ENCODE measurements at regions not wholly inside any gene's neighbourhood (a gene's known extent, or its start where the extent isn't known, plus 50 kb on each side); places are given as distances from the start of the nearest gene placed in this dataset.
"Not testable (repeated sequence)": the region's sequence is repeated elsewhere in the genome, so short reads cannot be mapped to it uniquely, and the experiment has no call there.

DNA sequence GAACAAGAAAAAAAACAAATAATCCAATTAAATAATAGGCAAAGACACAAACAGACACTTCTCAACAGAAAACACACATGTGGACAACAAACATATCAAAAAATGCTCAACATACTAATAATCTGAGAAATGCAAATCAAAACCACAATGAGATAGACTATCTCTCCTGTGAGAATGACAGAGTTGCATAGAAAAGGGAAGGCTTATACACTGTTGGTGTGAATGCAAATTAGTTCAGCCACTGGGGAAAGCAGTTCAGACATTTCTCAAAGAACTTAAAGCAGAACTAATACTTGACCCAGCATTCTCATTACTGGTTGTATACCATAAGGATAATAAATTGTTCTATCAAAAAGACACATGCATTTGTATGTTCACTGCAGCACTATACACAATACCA is 637.8 kb upstream of the LUZP2 start:
- Histone ChIP-seq H3K4me3 (ENCODE audit: low read length) (no peak overlapping the region), H3K9me3 (replicated peaks; ENCODE audit: low read length) (no peaks in the 10 kb centered on the region), H3K36me3 (ENCODE audit: insufficient read depth, low read length) (no peaks in the 10 kb centered on the region), H3K9ac (ENCODE audit: low read depth, low read length) (no peak overlapping the region), H3K4me1 (ENCODE audit: control insufficient read depth, insufficient read depth, low read length) (peaks cover 6% of the 10 kb centered on the region), H3K27me3 (ENCODE audit: control insufficient read depth, insufficient read depth, low read length) (no peaks in the 10 kb centered on the region), H3K4me2 (ENCODE audit: low read length) (no peak overlapping the region)

DNA sequence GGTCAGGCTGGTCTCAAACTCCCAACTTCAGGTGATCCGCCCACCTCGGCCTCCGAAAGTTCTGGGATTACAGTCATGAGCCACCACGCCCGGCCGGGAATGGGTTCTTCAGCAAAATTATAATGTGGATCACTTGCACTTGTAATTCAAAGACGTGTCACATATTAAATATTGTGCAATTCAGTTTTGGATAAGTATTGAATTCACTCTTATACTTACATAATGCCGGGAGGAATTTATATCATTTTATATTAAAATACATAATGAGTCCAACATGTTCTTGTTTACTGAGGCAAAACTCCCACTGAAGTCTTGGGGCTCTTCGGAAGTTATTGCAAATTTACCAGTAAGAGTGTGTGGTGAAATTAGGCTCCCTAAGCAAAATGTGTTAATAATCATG is 635.2 kb upstream of the LUZP2 start:
- H3K4me2 ChIP-seq (ENCODE audit: low read length), result no peak overlapping the region
- no peak overlapping the region for H3K9ac ChIP-seq (ENCODE audit: low read depth, low read length)
- no peaks in the 10 kb centered on the region for H3K27me3 ChIP-seq (ENCODE audit: control insufficient read depth, insufficient read depth, low read length)
- H3K36me3 ChIP-seq (ENCODE audit: insufficient read depth, low read length), result no peaks in the 10 kb centered on the region
- no peaks in the 10 kb centered on the region for H3K9me3 ChIP-seq (replicated peaks; ENCODE audit: low read length)
- H3K4me1 ChIP-seq (ENCODE audit: control insufficient read depth, insufficient read depth, low read length), result peaks cover 3% of the 10 kb centered on the region
- no peak overlapping the region for H3K4me3 ChIP-seq (ENCODE audit: low read length)

DNA sequence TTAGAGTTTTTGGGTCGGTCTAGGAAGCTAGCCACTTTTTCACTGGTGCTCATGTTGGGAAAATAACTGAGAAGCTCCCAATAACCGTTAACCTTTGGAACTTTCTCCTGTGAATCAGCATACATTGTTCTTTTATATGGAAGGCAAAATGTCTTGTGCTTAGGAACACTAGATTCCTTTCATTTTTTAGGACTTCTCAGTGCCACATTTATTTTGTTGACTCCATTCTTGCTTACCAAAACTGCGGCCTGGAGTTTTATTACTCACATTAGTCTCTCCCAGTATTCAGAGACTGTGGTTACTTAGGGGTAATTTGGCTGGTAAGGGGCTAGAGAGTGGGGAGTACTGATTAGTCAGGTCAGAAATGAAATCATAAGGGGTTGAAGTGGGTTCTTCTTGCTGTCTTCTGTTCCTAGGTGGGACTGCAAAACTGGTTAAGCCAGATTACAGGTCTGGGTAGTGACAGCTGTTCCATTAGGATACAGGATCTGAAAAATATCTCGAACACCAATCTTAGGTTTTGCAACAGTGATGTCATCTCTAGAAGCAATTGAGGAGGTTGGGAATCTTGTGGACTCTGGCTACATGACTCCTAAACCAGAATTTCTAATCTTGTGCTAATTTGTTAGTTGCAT is 631.4 kb upstream of the LUZP2 start:
- no peaks in the 10 kb centered on the region for H3K9me3 ChIP-seq (replicated peaks; ENCODE audit: low read length)
- no peak overlapping the region for H3K4me2 ChIP-seq (ENCODE audit: low read length)
- no peak overlapping the region for H3K9ac ChIP-seq (ENCODE audit: low read depth, low read length)
- H3K4me3 ChIP-seq (ENCODE audit: low read length), result no peak overlapping the region
- no peaks in the 10 kb centered on the region for H3K27me3 ChIP-seq (ENCODE audit: control insufficient read depth, insufficient read depth, low read length)
- no peaks in the 10 kb centered on the region for H3K4me1 ChIP-seq (ENCODE audit: control insufficient read depth, insufficient read depth, low read length)
- no peaks in the 10 kb centered on the region for H3K36me3 ChIP-seq (ENCODE audit: insufficient read depth, low read length)

DNA sequence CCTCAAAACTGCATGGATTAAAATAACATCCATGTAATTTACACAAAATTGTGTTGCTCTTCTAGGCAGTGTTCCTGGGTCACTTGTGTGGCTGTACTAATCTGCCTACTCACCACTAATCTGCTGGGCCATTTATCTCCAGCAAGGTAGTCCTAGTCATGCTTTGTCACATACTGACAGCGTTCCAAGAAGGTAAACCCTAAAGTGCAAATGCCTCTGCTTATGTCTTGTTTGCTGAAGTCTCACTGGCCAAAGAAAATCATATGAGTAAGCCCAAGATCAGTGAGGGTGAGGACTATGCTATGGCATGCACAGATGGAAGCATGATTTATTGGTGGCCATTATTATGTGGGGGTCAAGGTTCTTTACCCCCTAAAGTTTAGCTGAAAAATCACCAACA is 630.2 kb upstream of the LUZP2 start:
- Histone ChIP-seq H3K9ac (ENCODE audit: low read depth, low read length) (no peak overlapping the region), H3K4me2 (ENCODE audit: low read length) (no peak overlapping the region), H3K27me3 (ENCODE audit: control insufficient read depth, insufficient read depth, low read length) (no peaks in the 10 kb centered on the region), H3K9me3 (replicated peaks; ENCODE audit: low read length) (no peaks in the 10 kb centered on the region), H3K36me3 (ENCODE audit: insufficient read depth, low read length) (no peaks in the 10 kb centered on the region), H3K4me3 (ENCODE audit: low read length) (no peak overlapping the region), H3K4me1 (ENCODE audit: control insufficient read depth, insufficient read depth, low read length) (no peaks in the 10 kb centered on the region)

DNA sequence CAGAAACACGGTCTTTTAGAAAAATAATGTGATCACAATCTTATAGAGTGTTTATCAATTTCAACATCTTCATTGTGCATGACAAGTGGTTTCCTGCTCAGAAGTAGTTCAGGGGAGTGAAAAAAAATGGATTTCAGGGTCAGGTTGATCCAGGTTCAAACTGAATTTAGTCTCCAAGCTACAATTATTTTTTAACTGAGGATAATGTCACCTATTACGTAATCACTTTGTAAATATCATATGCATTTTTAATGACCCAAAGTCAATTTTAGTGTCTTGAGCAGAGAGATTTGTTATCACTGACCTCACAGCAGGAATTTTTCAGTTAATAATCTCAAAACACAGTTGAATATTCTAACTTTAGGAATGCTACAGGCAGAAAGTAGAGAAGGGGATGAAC is 627.2 kb upstream of the LUZP2 start:
- Histone ChIP-seq H3K4me1 (ENCODE audit: control insufficient read depth, insufficient read depth, low read length) (no peaks in the 10 kb centered on the region), H3K9me3 (replicated peaks; ENCODE audit: low read length) (no peaks in the 10 kb centered on the region), H3K36me3 (ENCODE audit: insufficient read depth, low read length) (no peaks in the 10 kb centered on the region), H3K4me3 (ENCODE audit: low read length) (no peak overlapping the region), H3K4me2 (ENCODE audit: low read length) (no peak overlapping the region), H3K27me3 (ENCODE audit: control insufficient read depth, insufficient read depth, low read length) (no peaks in the 10 kb centered on the region), H3K9ac (ENCODE audit: low read depth, low read length) (no peak overlapping the region)

DNA sequence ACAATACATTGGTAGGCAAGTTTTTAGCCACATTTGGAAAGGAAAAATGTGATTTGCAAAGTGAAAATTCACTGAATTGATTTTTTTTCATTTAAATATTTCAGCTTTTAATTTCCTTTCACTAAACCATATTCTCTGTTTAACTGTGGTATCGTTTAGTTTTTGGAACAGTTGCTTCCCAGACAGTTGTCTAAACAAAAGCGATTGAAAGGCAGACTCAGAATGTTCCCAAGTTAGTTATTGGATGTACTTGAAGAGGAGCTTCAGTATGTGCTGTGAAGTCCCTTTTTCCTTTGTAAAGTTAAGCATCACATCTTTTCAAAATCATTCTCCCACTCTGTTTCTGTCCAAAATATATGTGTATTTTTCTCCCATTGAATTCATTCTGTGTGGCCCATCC is 623.4 kb upstream of the LUZP2 start:
- H3K4me2 ChIP-seq (ENCODE audit: low read length), result no peak overlapping the region
- no peak overlapping the region for H3K4me3 ChIP-seq (ENCODE audit: low read length)
- H3K4me1 ChIP-seq (ENCODE audit: control insufficient read depth, insufficient read depth, low read length), result no peaks in the 10 kb centered on the region
- no peaks in the 10 kb centered on the region for H3K36me3 ChIP-seq (ENCODE audit: insufficient read depth, low read length)
- no peaks in the 10 kb centered on the region for H3K9me3 ChIP-seq (replicated peaks; ENCODE audit: low read length)
- no peak overlapping the region for H3K9ac ChIP-seq (ENCODE audit: low read depth, low read length)
- H3K27me3 ChIP-seq (ENCODE audit: control insufficient read depth, insufficient read depth, low read length), result no peaks in the 10 kb centered on the region

DNA sequence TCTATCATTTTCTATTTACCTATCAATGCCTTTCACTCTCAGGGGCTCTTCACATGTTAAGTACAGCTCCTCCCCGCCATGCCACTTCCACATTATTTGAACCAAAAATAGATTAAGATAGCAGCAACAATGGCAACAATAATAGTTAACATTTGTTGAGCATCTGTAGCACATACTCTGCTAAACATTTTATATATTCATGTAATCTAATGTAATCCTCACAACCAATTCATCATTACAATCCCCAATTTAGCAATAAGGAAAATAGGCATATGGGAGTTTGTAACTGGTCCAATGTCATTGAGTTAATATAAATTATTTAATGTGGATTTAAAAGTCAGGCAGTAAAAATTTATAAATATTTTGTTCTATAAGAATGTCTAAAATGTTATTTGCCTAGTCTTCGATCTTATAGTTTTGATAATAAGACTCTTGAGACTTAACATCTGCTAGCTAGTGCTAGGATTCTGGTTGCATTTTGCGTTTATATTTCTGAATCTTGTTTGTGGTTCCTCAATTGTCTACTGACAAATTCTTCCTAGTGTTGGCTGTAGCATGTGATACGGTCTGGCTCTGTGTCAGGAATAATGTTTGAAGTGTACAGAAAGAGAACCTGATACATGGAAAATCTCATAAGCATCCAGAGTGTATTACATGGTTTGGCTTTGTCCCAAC is 621.5 kb upstream of the LUZP2 start:
- Histone ChIP-seq H3K27me3 (ENCODE audit: control insufficient read depth, insufficient read depth, low read length) (no peaks in the 10 kb centered on the region), H3K4me3 (ENCODE audit: low read length) (no peak overlapping the region)

DNA sequence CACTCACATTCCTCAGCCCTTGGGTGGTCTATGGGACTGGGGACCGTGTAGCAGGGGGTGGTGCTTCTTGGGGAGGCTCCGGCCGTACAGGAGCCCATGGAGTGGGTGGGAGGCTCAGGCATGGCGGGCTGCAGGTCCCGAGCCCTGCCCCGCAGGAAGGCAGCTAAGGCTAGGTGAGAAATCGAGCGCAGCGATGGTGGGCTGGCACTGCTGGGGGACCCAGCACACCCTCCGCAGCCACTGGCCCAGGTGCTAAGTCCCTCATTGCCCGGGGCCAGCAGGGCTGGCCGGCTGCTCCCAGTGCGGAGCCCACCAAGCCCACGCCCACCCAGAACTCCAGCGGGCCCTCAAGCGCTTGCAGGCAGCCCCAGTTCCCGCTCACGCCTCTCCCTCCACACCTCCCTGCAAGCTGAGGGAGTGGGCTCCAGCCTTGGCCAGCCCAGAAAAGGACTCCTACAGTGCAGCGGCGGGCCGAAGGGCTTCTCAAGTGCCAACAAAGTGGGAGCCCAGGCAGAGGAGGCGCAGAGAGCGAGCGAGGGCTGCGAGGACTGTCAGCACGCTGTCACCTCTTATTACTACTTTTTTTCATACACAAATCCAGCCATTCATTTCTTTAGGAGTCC is 613.3 kb upstream of the LUZP2 start:
- H3K4me2 ChIP-seq (ENCODE audit: low read length); H3K9me3 ChIP-seq (replicated peaks; ENCODE audit: low read length); H3K36me3 ChIP-seq (ENCODE audit: insufficient read depth, low read length); H3K4me3 ChIP-seq (ENCODE audit: low read length); H3K27me3 ChIP-seq (ENCODE audit: control insufficient read depth, insufficient read depth, low read length); H3K9ac ChIP-seq (ENCODE audit: low read depth, low read length); H3K4me1 ChIP-seq (ENCODE audit: control insufficient read depth, insufficient read depth, low read length): not testable (repeated sequence)

More for the DNA sequence above, 621.5 kb upstream of the LUZP2 start:
- H3K4me2 ChIP-seq (ENCODE audit: low read length), result no peak overlapping the region
- no peaks in the 10 kb centered on the region for H3K36me3 ChIP-seq (ENCODE audit: insufficient read depth, low read length)
- H3K9me3 ChIP-seq (replicated peaks; ENCODE audit: low read length), result no peaks in the 10 kb centered on the region
- no peak overlapping the region for H3K9ac ChIP-seq (ENCODE audit: low read depth, low read length)
- H3K4me1 ChIP-seq (ENCODE audit: control insufficient read depth, insufficient read depth, low read length), result no peaks in the 10 kb centered on the region

DNA sequence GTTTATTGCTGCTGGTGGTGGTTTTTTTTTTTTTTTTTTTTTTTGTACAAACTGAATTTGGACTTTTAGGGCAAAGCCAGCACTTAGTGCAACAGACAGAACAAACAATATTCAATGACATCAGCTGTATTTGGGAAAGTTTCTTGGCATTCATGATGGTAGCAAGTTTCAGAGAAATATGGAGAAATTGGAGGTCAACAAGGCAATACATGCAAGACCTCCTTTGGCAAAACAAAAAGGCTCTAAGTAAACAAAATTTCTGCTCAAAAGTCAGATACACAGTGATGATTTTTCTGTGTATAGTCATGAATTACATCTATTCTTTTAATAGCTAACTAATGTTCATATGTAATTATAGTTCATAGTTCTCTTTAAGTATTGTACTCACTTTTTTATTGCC is 612.5 kb upstream of the LUZP2 start:
- Histone ChIP-seq H3K27me3 (ENCODE audit: control insufficient read depth, insufficient read depth, low read length) (no peaks in the 10 kb centered on the region), H3K9me3 (replicated peaks; ENCODE audit: low read length) (no peaks in the 10 kb centered on the region), H3K4me3 (ENCODE audit: low read length) (no peak overlapping the region), H3K4me1 (ENCODE audit: control insufficient read depth, insufficient read depth, low read length) (no peaks in the 10 kb centered on the region), H3K9ac (ENCODE audit: low read depth, low read length) (no peak overlapping the region), H3K36me3 (ENCODE audit: insufficient read depth, low read length) (no peaks in the 10 kb centered on the region), H3K4me2 (ENCODE audit: low read length) (no peak overlapping the region)

DNA sequence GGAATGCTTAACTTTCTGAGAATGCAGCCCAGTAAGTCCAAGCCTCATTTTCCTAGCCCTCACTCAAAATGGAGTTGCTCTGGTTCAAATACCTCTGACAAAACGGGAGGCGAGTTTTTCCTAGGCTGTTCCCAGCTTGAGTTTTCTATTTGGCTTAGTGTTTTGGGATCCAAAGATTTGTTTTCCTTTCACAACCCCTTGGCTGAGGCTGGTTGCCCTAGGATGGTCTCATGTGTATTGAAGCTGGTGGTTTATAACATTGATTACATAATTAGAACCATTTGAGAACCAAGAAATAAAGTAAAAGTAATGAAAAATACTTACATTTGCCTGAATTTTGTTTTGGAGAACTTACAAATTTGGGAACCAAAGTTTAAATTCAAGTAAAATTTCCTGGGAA is 611.1 kb upstream of the LUZP2 start:
- no peak overlapping the region for H3K4me3 ChIP-seq (ENCODE audit: low read length)

DNA sequence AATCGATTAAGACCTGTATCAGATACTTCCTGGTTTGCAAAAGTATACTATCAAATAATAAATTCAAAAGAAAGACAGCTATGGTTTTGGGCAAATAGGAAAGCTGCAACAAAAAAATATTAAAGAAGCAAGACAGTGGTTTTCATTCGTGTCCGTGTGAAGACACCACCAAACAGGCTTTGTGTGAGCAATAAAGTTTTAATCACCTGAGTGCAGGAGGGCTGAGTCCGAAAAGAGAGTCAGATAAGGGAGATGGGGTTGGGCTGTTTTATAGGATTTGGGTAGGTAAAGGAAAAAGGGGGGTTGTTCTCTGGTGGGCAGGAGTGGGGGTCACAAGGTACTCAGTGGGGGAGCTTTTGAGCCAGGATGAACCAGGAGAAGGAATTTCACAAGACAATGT is 609.7 kb upstream of the LUZP2 start:
- H3K27me3 ChIP-seq (ENCODE audit: control insufficient read depth, insufficient read depth, low read length); H3K36me3 ChIP-seq (ENCODE audit: insufficient read depth, low read length); H3K4me2 ChIP-seq (ENCODE audit: low read length); H3K9me3 ChIP-seq (replicated peaks; ENCODE audit: low read length); H3K4me3 ChIP-seq (ENCODE audit: low read length); H3K4me1 ChIP-seq (ENCODE audit: control insufficient read depth, insufficient read depth, low read length); H3K9ac ChIP-seq (ENCODE audit: low read depth, low read length): not testable (repeated sequence)

More for the DNA sequence above, 611.1 kb upstream of the LUZP2 start:
- Histone ChIP-seq H3K4me1 (ENCODE audit: control insufficient read depth, insufficient read depth, low read length) (no peaks in the 10 kb centered on the region), H3K9me3 (replicated peaks; ENCODE audit: low read length) (no peaks in the 10 kb centered on the region), H3K36me3 (ENCODE audit: insufficient read depth, low read length) (no peaks in the 10 kb centered on the region), H3K27me3 (ENCODE audit: control insufficient read depth, insufficient read depth, low read length) (no peaks in the 10 kb centered on the region), H3K4me2 (ENCODE audit: low read length) (no peak overlapping the region), H3K9ac (ENCODE audit: low read depth, low read length) (no peak overlapping the region)

DNA sequence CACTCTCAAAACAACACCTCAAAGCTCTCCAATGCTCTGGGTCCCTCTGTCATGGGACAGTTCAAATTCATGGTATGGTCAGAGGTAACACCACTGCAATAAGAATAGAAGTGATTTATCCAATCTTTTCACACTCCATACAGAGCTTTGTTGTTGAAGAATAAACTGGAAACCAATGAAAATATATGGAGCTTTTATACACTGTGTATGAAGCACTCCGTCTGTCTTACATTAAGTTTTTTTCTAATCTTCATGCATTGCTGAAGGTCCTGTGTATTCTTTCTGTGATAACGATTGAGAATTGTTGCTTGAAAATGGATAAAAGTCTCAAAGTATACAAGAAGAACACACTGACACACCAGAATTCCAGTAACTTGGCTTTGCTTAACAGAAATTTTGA is 603.7 kb upstream of the LUZP2 start:
- Histone ChIP-seq H3K36me3 (ENCODE audit: insufficient read depth, low read length) (no peaks in the 10 kb centered on the region), H3K9ac (ENCODE audit: low read depth, low read length) (no peak overlapping the region), H3K4me2 (ENCODE audit: low read length) (no peak overlapping the region), H3K27me3 (ENCODE audit: control insufficient read depth, insufficient read depth, low read length) (no peaks in the 10 kb centered on the region), H3K4me1 (ENCODE audit: control insufficient read depth, insufficient read depth, low read length) (peaks cover 16% of the 10 kb centered on the region), H3K9me3 (replicated peaks; ENCODE audit: low read length) (no peaks in the 10 kb centered on the region), H3K4me3 (ENCODE audit: low read length) (no peak overlapping the region)

Measured in skeletal muscle satellite cell (primary cell).